Ramos (cell line): ENCODE measurements at regions not wholly inside any gene's neighbourhood (a gene's known extent, or its start where the extent isn't known, plus 50 kb on each side); places are given as distances from the start of the nearest gene placed in this dataset.

Source experiments
- in situ Hi-C: fragments of 300-500 bp; cut with MboI; formaldehyde crosslinking; loops from one replicate; pipeline ENCODE4 v1.14.3; 2022; ENCODE audit warnings: low sequenced_read_pairs; ENCODE audit not compliant: unreplicated experiment

GRCh38 chr1:29651684-29652665 is 415.7 kb downstream of the PTPRU start:
- in situ Hi-C loops, result no loop called here

- in situ Hi-C loops, result no loop called here
These were observed 414.9 kb downstream of the PTPRU start for GRCh38 chr1:29651246-29651645.

- in situ Hi-C loops, result no loop called here
These were observed 414.2 kb downstream of the PTPRU start for GRCh38 chr1:29650476-29650875.

- in situ Hi-C loops, result no loop called here
These were observed 413.7 kb downstream of the PTPRU start for GRCh38 chr1:29650041-29650400.

- in situ Hi-C loops, result no loop called here
These were observed 413.1 kb downstream of the PTPRU start for GRCh38 chr1:29649189-29650040.

- in situ Hi-C loops, result no loop called here
These were observed 412.5 kb downstream of the PTPRU start for GRCh38 chr1:29648798-29649188.

GRCh38 chr1:29648026-29648425 is 411.7 kb downstream of the PTPRU start:
- in situ Hi-C loops, result no loop called here

GRCh38 chr1:29647581-29647980 is 411.3 kb downstream of the PTPRU start:
- in situ Hi-C loops, result no loop called here

- in situ Hi-C loops, result no loop called here
These were observed 409.9 kb downstream of the PTPRU start for GRCh38 chr1:29646161-29646775.

GRCh38 chr1:29645586-29645985 is 409.3 kb downstream of the PTPRU start:
- in situ Hi-C loops, result no loop called here

GRCh38 chr1:29644812-29645211 is 408.5 kb downstream of the PTPRU start:
- in situ Hi-C loops, result no loop called here

GRCh38 chr1:29643838-29644440 is 407.6 kb downstream of the PTPRU start:
- in situ Hi-C loops, result no loop called here

- in situ Hi-C loops, result no loop called here
These were observed 407.0 kb downstream of the PTPRU start for GRCh38 chr1:29643281-29643680.

GRCh38 chr1:29642519-29642918 is 406.2 kb downstream of the PTPRU start:
- in situ Hi-C loops, result no loop called here

GRCh38 chr1:29641921-29642320 is 405.6 kb downstream of the PTPRU start:
- in situ Hi-C loops, result no loop called here

GRCh38 chr1:29640428-29640785 is 404.1 kb downstream of the PTPRU start:
- in situ Hi-C loops, result no loop called here

- in situ Hi-C loops, result no loop called here
These were observed 403.6 kb downstream of the PTPRU start for GRCh38 chr1:29639741-29640427.

GRCh38 chr1:29639156-29639736 is 402.9 kb downstream of the PTPRU start:
- in situ Hi-C loops, result no loop called here

GRCh38 chr1:29638281-29638680 is 402.0 kb downstream of the PTPRU start:
- in situ Hi-C loops, result no loop called here
